Heart right ventricle (tissue), 16 donors: ENCODE measurements at regions not wholly inside any gene's neighbourhood (a gene's known extent, or its start where the extent isn't known, plus 50 kb on each side); places are given as distances from the start of the nearest gene placed in this dataset.
"Not testable (repeated sequence)": the region's sequence is repeated elsewhere in the genome, so short reads cannot be mapped to it uniquely, and the experiment has no call there.

Experiments used
- ATAC-seq, 8 donors: fragments of 200-7000 bp; cut with Tn5 transposase; one replicate each; pipeline ENCODE4 v1.9.1; 2020; ENCODE audit warnings: mild to moderate bottlenecking in 8 of 8, moderate library complexity in 8 of 8, moderate number of reproducible peaks in 1 of 8
- DNase-seq, 2 donors: peaks; one replicate each; pipeline ENCODE4 v3.0.0-alpha.2; 2020
- H3K27ac ChIP-seq, 10 donors: fragments of 200-600 bp; sonication (generic) in 2 of 10; one replicate each; pipeline versions ENCODE4 v1.5.0 to v1.8.0; 2020 to 2022; ENCODE audit warnings: mild to moderate bottlenecking in 3 of 10
- H3K27me3 ChIP-seq, 7 donors: fragments of 200-600 bp; one replicate each; pipeline ENCODE4 v1.8.0; 2021 to 2022; ENCODE audit warnings: mild to moderate bottlenecking in 2 of 7
- H3K36me3 ChIP-seq, 9 donors: fragments of 200-600 bp; sonication (generic) in 1 of 9; one replicate each; pipeline versions ENCODE4 v1.5.0 to v1.8.0; 2020 to 2022; ENCODE audit warnings: mild to moderate bottlenecking in 2 of 9
- H3K4me1 ChIP-seq, 9 donors: fragments of 200-600 bp; sonication (generic) in 1 of 9; one replicate each; pipeline versions ENCODE4 v1.5.0 to v1.8.0; 2020 to 2022; ENCODE audit warnings: mild to moderate bottlenecking in 4 of 9
- H3K4me3 ChIP-seq, 10 donors: fragments of 200-600 bp; sonication (generic) in 2 of 10; one replicate each; pipeline versions ENCODE4 v1.5.0 to v1.8.0; 2020 to 2022; ENCODE audit warnings: mild to moderate bottlenecking in 7 of 10, moderate library complexity in 2 of 10
- H3K9me3 ChIP-seq, 11 donors: fragments of 200-600 bp in 10 of 11; sonication (generic) in 2 of 11; one replicate each; pipeline versions ENCODE4 v1.5.0 to v1.8.0; 2013 to 2022; ENCODE audit warnings: mild to moderate bottlenecking in 2 of 11, control low read depth in 1 of 11, moderate library complexity in 1 of 11
- CTCF ChIP-seq, 9 donors: fragments of 200-600 bp; sonication (generic) in 2 of 9; IDR thresholded peaks; one replicate each; pipeline versions ENCODE4 v1.5.0 to v1.8.0; 2021 to 2022; ENCODE audit warnings: antibody characterized with exemption in 9 of 9, mild to moderate bottlenecking in 5 of 9, moderate library complexity in 1 of 9
- WGBS, 2 donors: extraction: QIAGEN DNeasy Blood & Tissue Kit; methylation state at CpG; one replicate each; pipeline ENCODE4 v1.1.7; 2013; ENCODE audit warnings: inconsistent platforms in 1 of 2; 5-methylcytosine and 5-hydroxymethylcytosine counted together
- intact Hi-C, 10 donors: fragments of 100-400 bp; cut with DNase I; formaldehyde crosslinking; loops; one replicate each; pipeline versions ENCODE4 v1.11.1 to v1.14.2; 2022
- donor health status: Arrhythmogenic right ventricular cardiomyopathy.
- donor health status: ischemic (EF 13 %, LVEDD 7.1; RV severe dilation, severe dysfunction).
- donor health status: healthy with polysubstance abuse.
- donor health status: DM: no; HTN: yes; CAD: no.
- donor health status: DM: no; HTN: no; CAD: no.
- donor health status: ischemic (EF 25% LVEDD 6.9; RV normal size, moderate dysfunction).
- donor health status: ischemic (EF 25% LVEDD 5.7; RV mildly dilated, moderate dysfunction).
- donor health status: healthy.
- donor health status: DM: yes; HTN: yes; CAD: no.
- donor health status: Ischemic cardiomyopathy.
- donor health status: ischemic (EF 35%, LVEDD 5.7; RV mildly dilated, moderate dysfunction).
- donor health status: nonischemic (EF 11% LVEDD 7.7; RV severe dilation, severe dysfunction).
- donor health status: DM: yes; HTN: yes; CAD: no.
- donor health status: PGD.
- donor health status: ischemic (EF 29% LVEDD 5.4; RV normal size, mild dysfunction).
- donor health status: nonischemic (EF 23%, LVEDD 6.1; RV moderate dilation, normal function).

GRCh38 chr3:65138556-65138955 lies 450.8 kb upstream of the ADAMTS9 start:
- no peak for TF ChIP-seq CTCF (IDR thresholded peaks at IDR 0.05)
- intact Hi-C loops, result no loop called here
- H3K27me3 ChIP-seq, result no peaks in the 10 kb centered on the region
- H3K4me3 ChIP-seq, result no peak overlapping the region
- DNase-seq (no peak), ATAC-seq (no peak)
- H3K4me1 ChIP-seq, result peaks cover 0 to 4% (median 0%) of the 10 kb centered on the region in 9 donors
- no peak overlapping the region for H3K27ac ChIP-seq
- WGBS, 2 donors, result 77 to 84% methylated on average over 3 of the region's 3 CpGs
- no peaks in the 10 kb centered on the region for H3K9me3 ChIP-seq
- no peaks in the 10 kb centered on the region for H3K36me3 ChIP-seq

GRCh38 chr3:65133752-65134151 lies 446.0 kb upstream of the ADAMTS9 start:
- H3K36me3 ChIP-seq, H3K9me3 ChIP-seq, intact Hi-C loops, H3K4me1 ChIP-seq, H3K4me3 ChIP-seq, DNase-seq, H3K27me3 ChIP-seq, H3K27ac ChIP-seq: not testable (repeated sequence)
- WGBS, 2 donors, result 27 to 53% methylated on average over 3 of the region's 3 CpGs
- peak in 4 of 8 donors; percentile 42 to 69 (median 46) for ATAC-seq

- TF ChIP-seq CTCF (IDR thresholded peaks at IDR 0.05), result no peak
- 94 to 98% methylated on average over 4 of the region's 4 CpGs for WGBS, 2 donors
- ATAC-seq, result no peak
- no peak for DNase-seq
- no peak overlapping the region for H3K27ac ChIP-seq
- no peak overlapping the region for H3K4me3 ChIP-seq
- H3K36me3 ChIP-seq, result no peaks in the 10 kb centered on the region
- intact Hi-C loops, result no loop called here
- H3K9me3 ChIP-seq, result no peaks in the 10 kb centered on the region
- H3K4me1 ChIP-seq, result peaks cover 0 to 8% (median 0%) of the 10 kb centered on the region in 9 donors
- H3K27me3 ChIP-seq, result no peaks in the 10 kb centered on the region
These were observed 443.0 kb upstream of the ADAMTS9 start for GRCh38 chr3:65130782-65131181.

- no peaks in the 10 kb centered on the region for H3K9me3 ChIP-seq
- no peak overlapping the region for H3K27ac ChIP-seq
- no peak for DNase-seq
- H3K27me3 ChIP-seq, result no peaks in the 10 kb centered on the region
- intact Hi-C loops, result no loop called here
- no peak overlapping the region for H3K4me3 ChIP-seq
- ATAC-seq, result no peak
- TF ChIP-seq CTCF (IDR thresholded peaks at IDR 0.05), result no peak
- H3K4me1 ChIP-seq, result peaks cover 0 to 2% (median 0%) of the 10 kb centered on the region in 9 donors
- no peaks in the 10 kb centered on the region for H3K36me3 ChIP-seq
- 67 to 69% methylated on average over 6 of the region's 6 CpGs for WGBS, 2 donors
These were observed 440.5 kb upstream of the ADAMTS9 start for GRCh38 chr3:65128346-65128745.

GRCh38 chr3:65126527-65127410 lies 439.0 kb upstream of the ADAMTS9 start:
- no peak for ATAC-seq

GRCh38 chr3:65120156-65120555 lies 432.4 kb upstream of the ADAMTS9 start:
- H3K27ac ChIP-seq, H3K4me1 ChIP-seq, ATAC-seq, intact Hi-C loops, H3K4me3 ChIP-seq, DNase-seq, H3K36me3 ChIP-seq, H3K27me3 ChIP-seq: not testable (repeated sequence)
- 97 to 99% methylated on average over 13 of the region's 13 CpGs for WGBS, 2 donors
- H3K9me3 ChIP-seq, result peaks cover 0 to 17% (median 3%) of the 10 kb centered on the region in 11 donors

More at GRCh38 chr3:65126527-65127410, 439.0 kb upstream of the ADAMTS9 start:
- no peak for DNase-seq
- TF ChIP-seq CTCF (IDR thresholded peaks at IDR 0.05), result no peak
- WGBS, 2 donors, result 84 to 90% methylated on average over 7 of the region's 7 CpGs
- no peaks in the 10 kb centered on the region for H3K4me1 ChIP-seq
- no peaks in the 10 kb centered on the region for H3K36me3 ChIP-seq
- no peaks in the 10 kb centered on the region for H3K9me3 ChIP-seq
- H3K27me3 ChIP-seq, result no peaks in the 10 kb centered on the region
- H3K27ac ChIP-seq, result no peak overlapping the region
- H3K4me3 ChIP-seq, result no peak overlapping the region
- intact Hi-C loops, result no loop called here
